ENCODE measurements at regions not wholly inside any gene's neighbourhood (a gene's known extent, or its start where the extent isn't known, plus 50 kb on each side); places are given as distances from the start of the nearest gene placed in this dataset.

GRCh38 chr11:130531061-130531460 lies 82.6 kb downstream of the ADAMTS15 start:
- BruUV-seq (replicated peaks): no TSS peak
- TF ChIP-seq CTCF (IDR thresholded peaks at IDR 0.05; ENCODE audit: unreplicated experiment): no peak
- H3K27me3 Mint-ChIP-seq (ENCODE audit: unreplicated experiment): peaks cover 30% of the 10 kb centered on the region
- no peaks in the 10 kb centered on the region for H3K9me3 Mint-ChIP-seq (ENCODE audit: low read depth, unreplicated experiment)
- no peaks in the 10 kb centered on the region for H3K36me3 Mint-ChIP-seq (ENCODE audit: insufficient read depth, unreplicated experiment)
- intact Hi-C loops (cut with micrococcal nuclease; ENCODE audit: unreplicated experiment): no loop called here
- CTCF ChIA-PET: interaction anchor here (0.6 kb wide), 1 partner anchor 9 kb away, joined by 4 read pairs; no protein-coding TSS in a partner anchor
- no peak overlapping the region for H3K4me3 Mint-ChIP-seq (ENCODE audit: low read depth, unreplicated experiment)
- DNase-seq: no peak
- H3K27ac Mint-ChIP-seq (ENCODE audit: unreplicated experiment): no peak overlapping the region
- peaks cover 13% of the 10 kb centered on the region for H3K4me1 Mint-ChIP-seq (ENCODE audit: low read depth, unreplicated experiment)

- intact Hi-C loops (cut with micrococcal nuclease; ENCODE audit: unreplicated experiment): no loop called here
- H3K4me3 Mint-ChIP-seq (ENCODE audit: low read depth, unreplicated experiment): no peak overlapping the region
These were observed 84.8 kb downstream of the ADAMTS15 start for GRCh38 chr11:130533113-130533798.

GRCh38 chr11:130533871-130534270 lies 85.4 kb downstream of the ADAMTS15 start:
- BruUV-seq (replicated peaks): no TSS peak
- H3K4me3 Mint-ChIP-seq (ENCODE audit: low read depth, unreplicated experiment): no peak overlapping the region

More at GRCh38 chr11:130533113-130533798, 84.8 kb downstream of the ADAMTS15 start:
- no peaks in the 10 kb centered on the region for H3K9me3 Mint-ChIP-seq (ENCODE audit: low read depth, unreplicated experiment)
- DNase-seq: no peak
- CTCF ChIA-PET: no interaction called here
- no TSS peak for BruUV-seq (replicated peaks)
- H3K4me1 Mint-ChIP-seq (ENCODE audit: low read depth, unreplicated experiment): peaks cover 3% of the 10 kb centered on the region
- H3K27me3 Mint-ChIP-seq (ENCODE audit: unreplicated experiment): peaks cover 44% of the 10 kb centered on the region
- no peaks in the 10 kb centered on the region for H3K36me3 Mint-ChIP-seq (ENCODE audit: insufficient read depth, unreplicated experiment)
- no peak for TF ChIP-seq CTCF (IDR thresholded peaks at IDR 0.05; ENCODE audit: unreplicated experiment)
- H3K27ac Mint-ChIP-seq (ENCODE audit: unreplicated experiment): no peak overlapping the region

GRCh38 chr11:130534551-130534950 lies 86.1 kb downstream of the ADAMTS15 start:
- intact Hi-C loops (cut with micrococcal nuclease; ENCODE audit: unreplicated experiment): no loop called here
- CTCF ChIA-PET: interaction anchor here (0.7 kb wide), 1 partner anchor 11 kb away, joined by 3 read pairs; no protein-coding TSS in a partner anchor
- no peaks in the 10 kb centered on the region for H3K4me1 Mint-ChIP-seq (ENCODE audit: low read depth, unreplicated experiment)

More at GRCh38 chr11:130533871-130534270, 85.4 kb downstream of the ADAMTS15 start:
- Mint-ChIP-seq H3K9me3 (ENCODE audit: low read depth, unreplicated experiment) (no peaks in the 10 kb centered on the region), H3K27me3 (ENCODE audit: unreplicated experiment) (peaks cover 48% of the 10 kb centered on the region), H3K36me3 (ENCODE audit: insufficient read depth, unreplicated experiment) (no peaks in the 10 kb centered on the region), H3K27ac (ENCODE audit: unreplicated experiment) (no peak overlapping the region), H3K4me1 (ENCODE audit: low read depth, unreplicated experiment) (no peaks in the 10 kb centered on the region)
- no peak for DNase-seq
- TF ChIP-seq CTCF (IDR thresholded peaks at IDR 0.05; ENCODE audit: unreplicated experiment): no peak
- CTCF ChIA-PET: no interaction called here
- intact Hi-C loops (cut with micrococcal nuclease; ENCODE audit: unreplicated experiment): no loop called here

More at GRCh38 chr11:130534551-130534950, 86.1 kb downstream of the ADAMTS15 start:
- H3K9me3 Mint-ChIP-seq (ENCODE audit: low read depth, unreplicated experiment): no peaks in the 10 kb centered on the region
- no peak overlapping the region for H3K27ac Mint-ChIP-seq (ENCODE audit: unreplicated experiment)
- no peaks in the 10 kb centered on the region for H3K36me3 Mint-ChIP-seq (ENCODE audit: insufficient read depth, unreplicated experiment)
- BruUV-seq (replicated peaks): no TSS peak
- no peak for DNase-seq
- no peak for TF ChIP-seq CTCF (IDR thresholded peaks at IDR 0.05; ENCODE audit: unreplicated experiment)
- no peak overlapping the region for H3K4me3 Mint-ChIP-seq (ENCODE audit: low read depth, unreplicated experiment)
- peaks cover 55% of the 10 kb centered on the region for H3K27me3 Mint-ChIP-seq (ENCODE audit: unreplicated experiment)

Data from Calu3 (cell line).